A549 (cell line): ENCODE measurements at regions not wholly inside any gene's neighbourhood (a gene's known extent, or its start where the extent isn't known, plus 50 kb on each side); places are given as distances from the start of the nearest gene placed in this dataset.

Experiments used
- ATAC-seq, 2 experiments: fragments of 200-7000 bp in 1 of 2; fragments of >200 bp in 1 of 2; cut with Nextera tagmentation in 1 of 2; cut with Tn5 transposase in 1 of 2; 3 replicates each; pipeline versions ENCODE4 v1.8.0 to v1.9.1; 2018 to 2020; ENCODE audit warnings: mild to moderate bottlenecking in 1 of 2, moderate library complexity in 1 of 2
- CTCF ChIA-PET: fragments of 300-600 bp; sonication (Branson Sonifier 250); formaldehyde crosslinking; extraction: SDS; loops from one replicate; lab custom pipeline; 2021; ENCODE audit warnings: antibody characterized with exemption, inconsistent platforms; lab: Yijun Ruan, JAX
- POLR2A ChIA-PET: fragments of 350-600 bp; formaldehyde crosslinking; extraction: SDS; loops from one replicate; lab custom pipeline; 2021; ENCODE audit warnings: antibody characterized with exemption, inconsistent platforms; lab: Yijun Ruan, JAX
- DNase-seq, 2 experiments: peaks; one replicate each; pipeline versions ENCODE4 v3.0.0 to v3.0.0-alpha.2; 2011 to 2016; ENCODE audit warnings: low read depth in 1 of 2, low spot score in 1 of 2
- FAIRE-seq: peaks from 2 replicates; lab custom pipeline; 2011; peaks lifted over from hg19 to GRCh38; lab: Jason Lieb, UNC
- H3K27ac ChIP-seq, 2 experiments: fragments of >200 bp; sonication (Bioruptor Twin); formaldehyde crosslinking; 3 replicates each; pipeline ENCODE4 v1.5.1; 2016 to 2017
- H3K4me1 ChIP-seq: fragments of >200 bp; sonication (Bioruptor Twin); formaldehyde crosslinking; 3 replicates; pipeline ENCODE4 v1.6.1; 2016
- H3K4me2 ChIP-seq: fragments of >200 bp; sonication (Bioruptor Twin); formaldehyde crosslinking; 3 replicates; pipeline ENCODE4 v1.6.1; 2016
- H3K4me3 ChIP-seq: fragments of >200 bp; sonication (Bioruptor Twin); formaldehyde crosslinking; 3 replicates; pipeline ENCODE4 v1.5.1; 2016
- H3K9me3 ChIP-seq: fragments of >200 bp; sonication (Bioruptor Twin); formaldehyde crosslinking; 3 replicates; pipeline ENCODE4 v1.6.1; 2016
- CBX2 ChIP-seq: fragments of 200-600 bp; sonication (generic); IDR thresholded peaks from 2 replicates; pipeline ENCODE4 v1.6.1; 2016; ENCODE audit warnings: low read depth, mild to moderate bottlenecking, borderline replicate concordance
- CEBPB ChIP-seq, 2 experiments: fragments of >200 bp in 1 of 2; sonication (Bioruptor Twin) in 1 of 2; formaldehyde crosslinking in 1 of 2; IDR thresholded peaks; 2 replicates each; pipeline ENCODE4 v1.6.1; 2012 to 2016
- CHD2 ChIP-seq: fragments of 150-350 bp; IDR thresholded peaks from 2 replicates; pipeline ENCODE4 v1.6.1; 2014; ENCODE audit warnings: low read length; ENCODE audit not compliant: partially characterized antibody
- EHMT2 ChIP-seq: fragments of 200-600 bp; sonication (generic); IDR thresholded peaks from 2 replicates; pipeline ENCODE4 v1.6.1; 2016; ENCODE audit warnings: antibody characterized with exemption, low read depth, mild to moderate bottlenecking, moderate library complexity
- ESRRA ChIP-seq: fragments of 150-350 bp; IDR thresholded peaks from 2 replicates; pipeline ENCODE4 v1.6.1; 2014; ENCODE audit warnings: mild to moderate bottlenecking, low read length, borderline replicate concordance
- FOSB ChIP-seq: fragments of 250-450 bp; sonication (Bioruptor Pico); IDR thresholded peaks from 2 replicates; pipeline ENCODE4 v1.5.0; 2020; ENCODE audit warnings: mild to moderate bottlenecking, moderate library complexity
- GATA3 ChIP-seq: IDR thresholded peaks from 2 replicates; pipeline ENCODE4 v1.6.1; 2012; ENCODE audit warnings: borderline replicate concordance
- HOXA7 ChIP-seq: fragments of 250-450 bp; sonication (Bioruptor Pico); IDR thresholded peaks from 2 replicates; pipeline ENCODE4 v1.5.0; 2020; ENCODE audit warnings: mild to moderate bottlenecking, moderate library complexity
- HOXB13 ChIP-seq: fragments of 250-450 bp; sonication (Bioruptor Pico); IDR thresholded peaks from 2 replicates; pipeline ENCODE4 v1.5.0; 2020; ENCODE audit warnings: low read depth, mild to moderate bottlenecking, moderate library complexity
- HOXB5 ChIP-seq: fragments of 250-450 bp; sonication (Bioruptor Pico); IDR thresholded peaks from 2 replicates; pipeline ENCODE4 v1.5.0; 2020; ENCODE audit warnings: mild to moderate bottlenecking, moderate library complexity
- NR3C1 ChIP-seq: fragments of >200 bp; sonication (Bioruptor Twin); formaldehyde crosslinking; IDR thresholded peaks from 3 replicates; pipeline ENCODE4 v1.6.1; 2017
- PHF8 ChIP-seq: fragments of 200-600 bp; sonication (generic); IDR thresholded peaks from 2 replicates; pipeline ENCODE4 v1.6.1; 2016; ENCODE audit warnings: low read depth, mild to moderate bottlenecking, antibody characterized with exemption, moderate library complexity, borderline replicate concordance
- POLR2AphosphoS2 ChIP-seq: conservative IDR thresholded peaks from 2 replicates; pipeline ENCODE4 v1.6.1; 2012; ENCODE audit warnings: low read length, improper control_type of control experiment, inconsistent platforms
- RAD21 ChIP-seq, 2 experiments: fragments of >200 bp in 1 of 2; sonication (Bioruptor Twin) in 1 of 2; formaldehyde crosslinking in 1 of 2; IDR thresholded peaks in 1 of 2; conservative IDR thresholded peaks in 1 of 2; 2 replicates in 1 of 2; 3 replicates in 1 of 2; pipeline ENCODE4 v1.6.1; 2012 to 2018; ENCODE audit warnings: inconsistent platforms in 1 of 2
- RFX5 ChIP-seq: fragments of 450-650 bp; IDR thresholded peaks from 2 replicates; pipeline ENCODE4 v1.7.1; 2014; ENCODE audit warnings: antibody characterized with exemption, mild to moderate bottlenecking, moderate library complexity
- SMC3 ChIP-seq: fragments of >200 bp; sonication (Bioruptor Twin); formaldehyde crosslinking; IDR thresholded peaks from 3 replicates; pipeline ENCODE4 v1.6.1; 2018; ENCODE audit warnings: inconsistent platforms
- TFCP2L1 ChIP-seq: fragments of 250-450 bp; sonication (Bioruptor Pico); IDR thresholded peaks from 2 replicates; pipeline ENCODE4 v1.5.0; 2021; ENCODE audit warnings: mild to moderate bottlenecking
- TP53 ChIP-seq: fragments of 250-450 bp; sonication (Bioruptor Pico); IDR thresholded peaks from 2 replicates; pipeline ENCODE4 v1.5.0; 2021; ENCODE audit warnings: mild to moderate bottlenecking, moderate library complexity
- ZC3H11A ChIP-seq: fragments of 450-650 bp; IDR thresholded peaks from 2 replicates; pipeline ENCODE4 v1.6.1; 2014; ENCODE audit warnings: antibody characterized with exemption, mild to moderate bottlenecking
- WGBS: methylation state at CpG from one replicate; pipeline ENCODE4 v1.1.6; 2017; ENCODE audit errors: missing lambda C conversion rate; 5-methylcytosine and 5-hydroxymethylcytosine counted together
- TF ChIP-seq, protein P1 (sequence below): fragments of 200-600 bp; sonication (generic); IDR thresholded peaks from 2 replicates; pipeline ENCODE4 v1.6.1; 2016; ENCODE audit warnings: antibody characterized with exemption, mild to moderate bottlenecking, moderate library complexity
- TF ChIP-seq, protein P2 (sequence below): fragments of 250-450 bp; sonication (Bioruptor Pico); IDR thresholded peaks from 2 replicates; pipeline ENCODE4 v1.5.0; 2020; ENCODE audit warnings: low read depth, mild to moderate bottlenecking, moderate library complexity
- TF ChIP-seq, protein P3 (sequence below): fragments of >200 bp; sonication (Bioruptor Twin); formaldehyde crosslinking; IDR thresholded peaks from 3 replicates; pipeline ENCODE4 v1.5.1; 2016

DNA sequence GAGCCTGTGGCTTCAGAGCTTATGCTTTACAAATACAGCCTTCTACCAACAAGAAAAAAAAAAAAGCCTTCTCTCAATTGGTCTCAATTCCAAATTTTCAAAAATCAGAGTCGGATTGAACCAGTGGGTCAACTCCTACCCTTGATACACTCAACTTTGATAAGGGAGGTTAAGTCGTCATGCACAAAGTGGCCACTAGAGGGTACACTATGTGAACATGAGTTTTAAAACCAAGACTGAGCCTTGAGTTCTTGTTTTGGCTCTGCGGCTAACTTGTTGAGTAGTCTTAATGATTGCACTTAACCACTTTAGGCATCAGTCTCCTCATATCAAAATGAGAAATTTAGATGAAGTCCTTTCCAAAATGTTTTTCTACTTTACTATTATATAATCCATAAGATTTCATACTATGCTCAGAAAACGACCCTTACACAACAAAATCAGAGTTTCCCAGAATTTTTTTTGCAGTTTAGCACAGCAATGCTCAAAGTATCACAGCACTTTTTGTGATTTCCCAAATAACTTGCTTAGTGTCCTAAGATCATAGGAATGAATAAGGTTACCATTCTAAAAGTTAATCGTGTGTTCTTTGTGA, 92.9 kb upstream of the MTAP start:
- peak; percentile 96 for FAIRE-seq
- WGBS: 56% methylated on average over 5 of the region's 5 CpGs

DNA sequence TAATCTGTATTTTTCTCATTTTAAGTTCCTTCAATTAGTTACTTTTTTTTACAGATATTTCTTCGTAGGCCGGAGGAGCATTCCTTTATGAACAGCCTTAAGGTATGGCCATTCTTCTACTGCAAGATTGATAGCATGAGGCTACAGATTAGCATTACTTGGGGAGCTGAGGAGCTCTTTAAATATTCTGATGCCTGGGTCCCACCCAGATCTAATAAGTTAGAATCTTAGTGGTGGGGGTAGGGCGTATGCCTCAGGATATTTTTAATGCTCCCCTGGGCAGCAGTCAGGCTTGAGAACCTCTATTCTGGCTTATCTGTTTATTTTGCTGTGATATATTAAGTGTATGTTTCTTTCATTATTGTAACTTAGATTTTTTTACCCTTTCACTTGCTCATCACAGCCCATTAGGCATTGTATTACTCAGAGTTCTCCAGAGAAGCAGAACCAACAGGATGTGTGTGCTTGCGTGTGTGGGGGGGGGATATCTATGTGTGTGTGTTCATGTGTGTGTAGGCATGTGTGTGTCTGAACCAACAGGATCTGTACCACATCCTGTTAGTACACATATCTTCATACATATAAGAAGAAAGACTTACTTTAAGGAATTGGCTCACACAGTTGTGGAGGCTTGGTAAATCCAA, 91.8 kb upstream of the MTAP start:
- ChIA-PET CTCF (interaction anchor here (0.7 to 2.6 kb wide), 4 partner anchors 16 to 34 kb away, joined by 4 to 17 read pairs (median 4); no protein-coding TSS in a partner anchor), POLR2A (no interaction called here)
- no peak overlapping the region for H3K4me2 ChIP-seq
- H3K4me1 ChIP-seq: peaks cover 18% of the 10 kb centered on the region; the same call in 2 of the 3 replicates
- WGBS: 88% methylated on average over 4 of the region's 4 CpGs
- H3K4me3 ChIP-seq: no peak overlapping the region
- peak overlapping the region in 1 of 2 experiments; percentile 21; a peak in 3 of 6 replicates for H3K27ac ChIP-seq
- FAIRE-seq (no peak), DNase-seq (no peak), ATAC-seq (no peak)
- no peaks in the 10 kb centered on the region for H3K9me3 ChIP-seq
- no peak for TF ChIP-seq HOXA7 (CRISPR knock-in tag)
- TF ChIP-seq RFX5: no peak
- no peak for TF ChIP-seq ZC3H11A
- TF ChIP-seq, protein P1, sequence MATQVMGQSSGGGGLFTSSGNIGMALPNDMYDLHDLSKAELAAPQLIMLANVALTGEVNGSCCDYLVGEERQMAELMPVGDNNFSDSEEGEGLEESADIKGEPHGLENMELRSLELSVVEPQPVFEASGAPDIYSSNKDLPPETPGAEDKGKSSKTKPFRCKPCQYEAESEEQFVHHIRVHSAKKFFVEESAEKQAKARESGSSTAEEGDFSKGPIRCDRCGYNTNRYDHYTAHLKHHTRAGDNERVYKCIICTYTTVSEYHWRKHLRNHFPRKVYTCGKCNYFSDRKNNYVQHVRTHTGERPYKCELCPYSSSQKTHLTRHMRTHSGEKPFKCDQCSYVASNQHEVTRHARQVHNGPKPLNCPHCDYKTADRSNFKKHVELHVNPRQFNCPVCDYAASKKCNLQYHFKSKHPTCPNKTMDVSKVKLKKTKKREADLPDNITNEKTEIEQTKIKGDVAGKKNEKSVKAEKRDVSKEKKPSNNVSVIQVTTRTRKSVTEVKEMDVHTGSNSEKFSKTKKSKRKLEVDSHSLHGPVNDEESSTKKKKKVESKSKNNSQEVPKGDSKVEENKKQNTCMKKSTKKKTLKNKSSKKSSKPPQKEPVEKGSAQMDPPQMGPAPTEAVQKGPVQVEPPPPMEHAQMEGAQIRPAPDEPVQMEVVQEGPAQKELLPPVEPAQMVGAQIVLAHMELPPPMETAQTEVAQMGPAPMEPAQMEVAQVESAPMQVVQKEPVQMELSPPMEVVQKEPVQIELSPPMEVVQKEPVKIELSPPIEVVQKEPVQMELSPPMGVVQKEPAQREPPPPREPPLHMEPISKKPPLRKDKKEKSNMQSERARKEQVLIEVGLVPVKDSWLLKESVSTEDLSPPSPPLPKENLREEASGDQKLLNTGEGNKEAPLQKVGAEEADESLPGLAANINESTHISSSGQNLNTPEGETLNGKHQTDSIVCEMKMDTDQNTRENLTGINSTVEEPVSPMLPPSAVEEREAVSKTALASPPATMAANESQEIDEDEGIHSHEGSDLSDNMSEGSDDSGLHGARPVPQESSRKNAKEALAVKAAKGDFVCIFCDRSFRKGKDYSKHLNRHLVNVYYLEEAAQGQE: no peak
- no peak for TF ChIP-seq TFCP2L1 (CRISPR knock-in tag)
- no peak for TF ChIP-seq HOXB13 (CRISPR knock-in tag)
- no peak for TF ChIP-seq FOSB (CRISPR knock-in tag)
- no peak for TF ChIP-seq CBX2
- TF ChIP-seq GATA3: no peak
- TF ChIP-seq TP53 (CRISPR knock-in tag): no peak
- no peak for TF ChIP-seq POLR2AphosphoS2
- TF ChIP-seq EHMT2: no peak
- no peak for TF ChIP-seq CEBPB (IDR thresholded peaks at IDR 0.05)
- no peak for TF ChIP-seq ESRRA
- TF ChIP-seq HOXB5: no peak
- TF ChIP-seq PHF8: no peak
- TF ChIP-seq, protein P2, sequence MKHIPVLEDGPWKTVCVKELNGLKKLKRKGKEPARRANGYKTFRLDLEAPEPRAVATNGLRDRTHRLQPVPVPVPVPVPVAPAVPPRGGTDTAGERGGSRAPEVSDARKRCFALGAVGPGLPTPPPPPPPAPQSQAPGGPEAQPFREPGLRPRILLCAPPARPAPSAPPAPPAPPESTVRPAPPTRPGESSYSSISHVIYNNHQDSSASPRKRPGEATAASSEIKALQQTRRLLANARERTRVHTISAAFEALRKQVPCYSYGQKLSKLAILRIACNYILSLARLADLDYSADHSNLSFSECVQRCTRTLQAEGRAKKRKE: no peak
- no peak for TF ChIP-seq CHD2

More for the DNA sequence above, 92.9 kb upstream of the MTAP start:
- ATAC-seq (peak; percentile 66 to 85; a peak in 4 of 6 replicates), DNase-seq (peak; percentile 36 to 74)
- POLR2A ChIA-PET: no interaction called here
- TF ChIP-seq SMC3: peak; percentile 65
- no peak for TF ChIP-seq NR3C1
- no peak for TF ChIP-seq CEBPB (IDR thresholded peaks at IDR 0.05)
- TF ChIP-seq, protein P3, sequence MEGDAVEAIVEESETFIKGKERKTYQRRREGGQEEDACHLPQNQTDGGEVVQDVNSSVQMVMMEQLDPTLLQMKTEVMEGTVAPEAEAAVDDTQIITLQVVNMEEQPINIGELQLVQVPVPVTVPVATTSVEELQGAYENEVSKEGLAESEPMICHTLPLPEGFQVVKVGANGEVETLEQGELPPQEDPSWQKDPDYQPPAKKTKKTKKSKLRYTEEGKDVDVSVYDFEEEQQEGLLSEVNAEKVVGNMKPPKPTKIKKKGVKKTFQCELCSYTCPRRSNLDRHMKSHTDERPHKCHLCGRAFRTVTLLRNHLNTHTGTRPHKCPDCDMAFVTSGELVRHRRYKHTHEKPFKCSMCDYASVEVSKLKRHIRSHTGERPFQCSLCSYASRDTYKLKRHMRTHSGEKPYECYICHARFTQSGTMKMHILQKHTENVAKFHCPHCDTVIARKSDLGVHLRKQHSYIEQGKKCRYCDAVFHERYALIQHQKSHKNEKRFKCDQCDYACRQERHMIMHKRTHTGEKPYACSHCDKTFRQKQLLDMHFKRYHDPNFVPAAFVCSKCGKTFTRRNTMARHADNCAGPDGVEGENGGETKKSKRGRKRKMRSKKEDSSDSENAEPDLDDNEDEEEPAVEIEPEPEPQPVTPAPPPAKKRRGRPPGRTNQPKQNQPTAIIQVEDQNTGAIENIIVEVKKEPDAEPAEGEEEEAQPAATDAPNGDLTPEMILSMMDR: peak; percentile 74
- peak; percentile 50 to 55 for TF ChIP-seq RAD21 (conservative IDR thresholded peaks at IDR 0.05 in 1 of 2, IDR thresholded peaks at IDR 0.05 in 1 of 2)
- H3K27ac ChIP-seq: peak overlapping the region in 1 of 2 experiments; percentile 64; a peak in 2 of 6 replicates
- no peak overlapping the region for H3K4me2 ChIP-seq
- H3K4me3 ChIP-seq: no peak overlapping the region
- CTCF ChIA-PET: interaction anchor here (0.6 to 2.6 kb wide), 22 partner anchors 9 to 201 kb away, joined by 3 to 17 read pairs (median 4); no protein-coding TSS in a partner anchor
- no peaks in the 10 kb centered on the region for H3K9me3 ChIP-seq
- peaks cover 18% of the 10 kb centered on the region; the same call in 2 of the 3 replicates for H3K4me1 ChIP-seq
